ENCODE measurements at regions not wholly inside any gene's neighbourhood (a gene's known extent, or its start where the extent isn't known, plus 50 kb on each side); places are given as distances from the start of the nearest gene placed in this dataset.
"Not testable (repeated sequence)": the region's sequence is repeated elsewhere in the genome, so short reads cannot be mapped to it uniquely, and the experiment has no call there.

GRCh38 chr3:28150465-28151206 lies 90.8 kb upstream of the CMC1 start:
- DNase-seq (ENCODE audit: low read depth): peak; percentile 40
- no peak overlapping the region for H3K4me3 ChIP-seq (ENCODE audit: low read depth, low read length)
- TF ChIP-seq, protein P1, sequence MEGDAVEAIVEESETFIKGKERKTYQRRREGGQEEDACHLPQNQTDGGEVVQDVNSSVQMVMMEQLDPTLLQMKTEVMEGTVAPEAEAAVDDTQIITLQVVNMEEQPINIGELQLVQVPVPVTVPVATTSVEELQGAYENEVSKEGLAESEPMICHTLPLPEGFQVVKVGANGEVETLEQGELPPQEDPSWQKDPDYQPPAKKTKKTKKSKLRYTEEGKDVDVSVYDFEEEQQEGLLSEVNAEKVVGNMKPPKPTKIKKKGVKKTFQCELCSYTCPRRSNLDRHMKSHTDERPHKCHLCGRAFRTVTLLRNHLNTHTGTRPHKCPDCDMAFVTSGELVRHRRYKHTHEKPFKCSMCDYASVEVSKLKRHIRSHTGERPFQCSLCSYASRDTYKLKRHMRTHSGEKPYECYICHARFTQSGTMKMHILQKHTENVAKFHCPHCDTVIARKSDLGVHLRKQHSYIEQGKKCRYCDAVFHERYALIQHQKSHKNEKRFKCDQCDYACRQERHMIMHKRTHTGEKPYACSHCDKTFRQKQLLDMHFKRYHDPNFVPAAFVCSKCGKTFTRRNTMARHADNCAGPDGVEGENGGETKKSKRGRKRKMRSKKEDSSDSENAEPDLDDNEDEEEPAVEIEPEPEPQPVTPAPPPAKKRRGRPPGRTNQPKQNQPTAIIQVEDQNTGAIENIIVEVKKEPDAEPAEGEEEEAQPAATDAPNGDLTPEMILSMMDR (IDR thresholded peaks at IDR 0.05; ENCODE audit: insufficient read depth, low read length): no peak

- DNase-seq (ENCODE audit: low read depth): no peak
- TF ChIP-seq, protein P1 (IDR thresholded peaks at IDR 0.05; ENCODE audit: insufficient read depth, low read length): no peak
- H3K4me3 ChIP-seq (ENCODE audit: low read depth, low read length): no peak overlapping the region
These were observed 90.2 kb upstream of the CMC1 start for GRCh38 chr3:28151207-28151550.

- H3K4me3 ChIP-seq (ENCODE audit: low read depth, low read length): no peak overlapping the region
- DNase-seq (ENCODE audit: low read depth): no peak
- TF ChIP-seq, protein P1 (IDR thresholded peaks at IDR 0.05; ENCODE audit: insufficient read depth, low read length): no peak
These were observed 89.7 kb upstream of the CMC1 start for GRCh38 chr3:28151608-28152228.

GRCh38 chr3:28155631-28156030 lies 85.8 kb upstream of the CMC1 start:
- DNase-seq (ENCODE audit: low read depth): no peak
- TF ChIP-seq, protein P1 (IDR thresholded peaks at IDR 0.05; ENCODE audit: insufficient read depth, low read length): no peak
- no peak overlapping the region for H3K4me3 ChIP-seq (ENCODE audit: low read depth, low read length)

GRCh38 chr3:28156599-28156998 lies 84.8 kb upstream of the CMC1 start:
- DNase-seq (ENCODE audit: low read depth); H3K4me3 ChIP-seq (ENCODE audit: low read depth, low read length): not testable (repeated sequence)

- H3K4me3 ChIP-seq (ENCODE audit: low read depth, low read length): no peak overlapping the region
- TF ChIP-seq, protein P1 (IDR thresholded peaks at IDR 0.05; ENCODE audit: insufficient read depth, low read length): no peak
- DNase-seq (ENCODE audit: low read depth): no peak
These were observed 69.5 kb upstream of the CMC1 start for GRCh38 chr3:28171962-28172361.

DNA sequence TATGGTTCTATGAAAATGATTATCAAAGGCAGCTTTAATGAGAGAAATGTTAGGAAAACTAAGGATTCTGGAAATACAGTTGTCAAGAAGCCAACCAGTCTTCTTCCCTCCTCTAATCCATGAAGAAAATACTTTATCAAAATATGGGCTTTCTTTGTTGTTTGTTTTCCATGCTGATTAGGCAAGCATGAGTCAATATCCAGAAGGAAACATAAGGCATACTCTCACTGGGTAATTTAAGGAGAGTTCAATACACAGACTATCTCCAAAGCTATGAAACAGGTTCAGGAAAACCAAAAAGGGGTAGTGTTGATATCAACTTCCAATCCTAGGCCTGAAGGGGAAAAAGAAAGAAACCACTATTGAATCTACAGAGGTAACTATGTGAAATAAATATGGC lies 68.7 kb upstream of the CMC1 start:
- H3K4me3 ChIP-seq (ENCODE audit: low read depth, low read length): no peak overlapping the region
- DNase-seq (ENCODE audit: low read depth): no peak
- TF ChIP-seq, protein P1 (IDR thresholded peaks at IDR 0.05; ENCODE audit: insufficient read depth, low read length): no peak
